ENCODE measurements at regions not wholly inside any gene's neighbourhood (a gene's known extent, or its start where the extent isn't known, plus 50 kb on each side); places are given as distances from the start of the nearest gene placed in this dataset.

- TF ChIP-seq CTCF (IDR thresholded peaks at IDR 0.05) = no peak
- no peaks in the 10 kb centered on the region for H3K36me3 ChIP-seq (ENCODE audit: low read depth)
- H3K4me1 ChIP-seq (ENCODE audit: low read depth) = no peaks in the 10 kb centered on the region
- DNase-seq (no peak), ATAC-seq (no peak)
- no peaks in the 10 kb centered on the region for H3K9me3 ChIP-seq
- H3K4me3 ChIP-seq = no peak overlapping the region
- intact Hi-C loops (cut with DNase I, micrococcal nuclease) = no loop called here
Measured at GRCh38 chr20:24828992-24829648, 119.9 kb upstream of the CST7 start.

DNA sequence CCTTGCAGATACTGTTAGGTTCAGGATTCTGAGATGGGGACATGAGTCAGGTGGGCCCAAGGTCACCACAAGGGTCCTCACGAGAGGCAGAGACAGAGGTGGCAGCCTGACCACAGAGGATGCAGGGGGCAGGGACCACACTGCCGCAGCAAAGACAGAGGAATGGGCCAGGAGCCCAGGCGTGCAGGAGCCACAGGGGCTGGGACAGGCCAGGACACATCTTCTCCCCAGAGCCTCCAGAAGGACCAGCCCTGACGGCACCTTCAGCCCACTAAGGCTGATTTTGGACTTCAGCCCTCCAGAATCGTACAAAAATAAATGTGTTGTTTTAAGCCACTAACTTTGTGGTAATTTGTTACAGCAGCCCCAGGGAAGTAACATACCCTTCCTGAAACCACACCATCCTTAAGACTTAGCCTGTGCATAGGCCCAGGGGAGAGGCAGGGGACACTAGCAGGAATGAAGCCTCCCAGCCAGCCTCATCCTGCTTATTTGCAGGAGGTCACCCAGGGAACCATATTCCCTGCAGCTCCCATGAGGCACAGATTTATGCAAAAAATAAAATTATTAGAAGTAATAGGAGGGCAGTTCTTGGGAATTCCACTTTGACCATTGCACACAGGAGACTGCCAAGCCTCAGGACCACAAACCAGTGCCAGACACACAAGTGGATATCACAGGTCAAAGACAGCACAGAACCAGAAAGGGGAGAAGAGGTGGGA, 119.3 kb upstream of the CST7 start:
- H3K4me1 ChIP-seq (ENCODE audit: low read depth) = no peaks in the 10 kb centered on the region
- TF ChIP-seq CTCF (IDR thresholded peaks at IDR 0.05) = no peak
- no peaks in the 10 kb centered on the region for H3K9me3 ChIP-seq
- intact Hi-C loops (cut with DNase I, micrococcal nuclease) = no loop called here
- ATAC-seq (no peak), DNase-seq (no peak)
- no peak overlapping the region for H3K4me3 ChIP-seq
- H3K36me3 ChIP-seq (ENCODE audit: low read depth) = no peaks in the 10 kb centered on the region

GRCh38 chr20:24830649-24831048, 118.4 kb upstream of the CST7 start:
- no peaks in the 10 kb centered on the region for H3K9me3 ChIP-seq
- no peak for ATAC-seq
- no peak for DNase-seq
- no peaks in the 10 kb centered on the region for H3K4me1 ChIP-seq (ENCODE audit: low read depth)
- TF ChIP-seq CTCF (IDR thresholded peaks at IDR 0.05) = no peak
- H3K4me3 ChIP-seq = no peak overlapping the region
- intact Hi-C loops (cut with DNase I, micrococcal nuclease) = no loop called here
- no peaks in the 10 kb centered on the region for H3K36me3 ChIP-seq (ENCODE audit: low read depth)

DNA sequence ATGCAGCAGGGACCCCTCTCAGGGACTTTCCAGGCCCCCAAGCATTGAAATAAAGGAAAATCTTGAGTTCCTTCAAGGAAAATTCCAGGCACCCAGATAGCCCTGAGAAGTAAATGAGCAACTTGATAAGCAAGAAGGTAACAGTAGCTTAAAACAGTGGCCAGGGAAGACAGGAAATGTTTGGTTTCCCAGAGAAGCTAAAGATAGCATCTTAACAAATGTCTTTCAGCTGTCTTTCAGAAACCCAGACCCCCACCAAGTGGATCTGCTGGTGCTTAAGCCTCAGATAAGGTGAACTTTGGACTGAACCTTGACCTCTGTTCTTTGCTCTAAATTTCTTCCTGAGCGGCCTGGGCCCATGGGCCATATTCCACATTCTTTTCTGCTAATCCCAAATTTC, 117.8 kb upstream of the CST7 start:
- intact Hi-C loops (cut with DNase I, micrococcal nuclease) = no loop called here
- H3K9me3 ChIP-seq = no peaks in the 10 kb centered on the region
- H3K4me3 ChIP-seq = no peak overlapping the region

DNA sequence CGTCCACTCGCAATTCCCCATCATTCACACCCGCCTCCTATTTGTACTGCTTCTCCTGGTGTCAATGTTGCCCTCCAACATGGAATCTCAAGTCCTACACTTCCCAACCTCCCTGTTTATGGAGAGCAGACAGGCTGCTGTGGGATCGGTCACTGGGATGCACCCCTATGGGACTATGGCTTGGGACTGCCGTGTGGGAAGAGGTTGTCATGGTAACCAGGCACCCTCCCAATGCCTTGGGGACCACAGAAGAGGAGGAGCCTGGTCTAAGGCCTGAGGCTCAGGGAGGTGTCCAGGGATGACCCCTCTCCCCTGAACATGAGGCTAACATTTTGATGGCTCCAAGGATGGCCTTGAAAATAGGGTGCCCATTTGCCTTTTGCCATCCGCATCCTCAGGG, 116.6 kb upstream of the CST7 start:
- intact Hi-C loops (cut with DNase I, micrococcal nuclease) = no loop called here
- no peak for ATAC-seq
- no peaks in the 10 kb centered on the region for H3K36me3 ChIP-seq (ENCODE audit: low read depth)
- no peaks in the 10 kb centered on the region for H3K9me3 ChIP-seq
- no peak overlapping the region for H3K4me3 ChIP-seq
- TF ChIP-seq CTCF (IDR thresholded peaks at IDR 0.05) = no peak
- no peaks in the 10 kb centered on the region for H3K4me1 ChIP-seq (ENCODE audit: low read depth)
- no peak for DNase-seq

More for the DNA sequence above, 117.8 kb upstream of the CST7 start:
- H3K4me1 ChIP-seq (ENCODE audit: low read depth) = no peaks in the 10 kb centered on the region
- TF ChIP-seq CTCF (IDR thresholded peaks at IDR 0.05) = no peak
- H3K36me3 ChIP-seq (ENCODE audit: low read depth) = no peaks in the 10 kb centered on the region
- DNase-seq (no peak), ATAC-seq (no peak)

Measured in mucosa of descending colon (tissue), 3 donors.